WTC11 (cell line): ENCODE measurements at regions not wholly inside any gene's neighbourhood (a gene's known extent, or its start where the extent isn't known, plus 50 kb on each side); places are given as distances from the start of the nearest gene placed in this dataset.

Experiments used
- ATF3 ChIP-seq: sonication (generic); formaldehyde crosslinking; conservative IDR thresholded peaks from 2 replicates; pipeline ENCODE4 v1.8.1; 2022; ENCODE audit warnings: mild to moderate bottlenecking, missing genetic modification reagents
- NR3C1 ChIP-seq: sonication (generic); formaldehyde crosslinking; conservative IDR thresholded peaks from 2 replicates; pipeline ENCODE4 v1.8.1; 2023; ENCODE audit warnings: low read depth, mild to moderate bottlenecking, missing genetic modification reagents
- TF ChIP-seq, protein P1 (sequence below): sonication (generic); formaldehyde crosslinking; IDR thresholded peaks from 2 replicates; pipeline ENCODE4 v1.8.1; 2023; ENCODE audit warnings: mild to moderate bottlenecking, missing genetic modification reagents, moderate library complexity

DNA sequence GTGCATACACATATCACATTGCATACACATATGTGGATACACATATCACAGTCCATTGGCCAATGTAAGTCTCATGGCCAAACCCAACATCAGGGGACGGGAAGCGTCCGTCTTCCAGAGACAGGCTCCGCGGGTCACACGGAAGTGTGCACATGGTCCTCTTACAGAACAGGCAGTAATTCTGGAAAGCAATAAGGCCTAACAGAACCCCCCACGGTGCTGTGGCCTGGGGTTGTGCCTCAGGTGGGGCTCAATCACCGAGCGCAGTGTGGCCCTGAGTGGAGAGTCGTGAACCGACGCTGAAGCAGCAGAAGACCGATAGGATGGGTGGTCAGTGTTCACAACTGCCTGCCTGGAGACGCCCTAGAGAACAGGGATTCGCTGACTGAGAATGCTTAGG is 857.3 kb downstream of the GALR1 start:
- TF ChIP-seq NR3C1 (CRISPR knock-in tag) (no peak), ATF3 (CRISPR knock-in tag) (no peak)
- TF ChIP-seq, protein P1, sequence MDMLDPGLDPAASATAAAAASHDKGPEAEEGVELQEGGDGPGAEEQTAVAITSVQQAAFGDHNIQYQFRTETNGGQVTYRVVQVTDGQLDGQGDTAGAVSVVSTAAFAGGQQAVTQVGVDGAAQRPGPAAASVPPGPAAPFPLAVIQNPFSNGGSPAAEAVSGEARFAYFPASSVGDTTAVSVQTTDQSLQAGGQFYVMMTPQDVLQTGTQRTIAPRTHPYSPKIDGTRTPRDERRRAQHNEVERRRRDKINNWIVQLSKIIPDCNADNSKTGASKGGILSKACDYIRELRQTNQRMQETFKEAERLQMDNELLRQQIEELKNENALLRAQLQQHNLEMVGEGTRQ (CRISPR knock-in tag): no peak
